Thymus (tissue), 11 donors: ENCODE measurements at regions not wholly inside any gene's neighbourhood (a gene's known extent, or its start where the extent isn't known, plus 50 kb on each side); places are given as distances from the start of the nearest gene placed in this dataset.

Experiments
- DNase-seq, 9 donors: peaks; one replicate each; pipeline ENCODE4 v3.0.0-alpha.2; 2013; ENCODE audit warnings: low spot score in 9 of 9, low read depth in 6 of 9, missing footprints in 1 of 9
- H3K27ac ChIP-seq, 2 donors: one replicate each; pipeline ENCODE4 v1.5.1; 2013; ENCODE audit warnings: control low read depth in 1 of 2, low read depth in 1 of 2, low read length in 1 of 2, mild to moderate bottlenecking in 1 of 2, moderate library complexity in 1 of 2
- H3K27me3 ChIP-seq, 2 donors: one replicate each; pipeline ENCODE4 v1.5.1; 2013; ENCODE audit warnings: low read length in 1 of 2; ENCODE audit not compliant: control insufficient read depth in 2 of 2, insufficient read depth in 1 of 2
- H3K36me3 ChIP-seq, 2 donors: one replicate each; pipeline ENCODE4 v1.5.1; 2013; ENCODE audit warnings: low read length in 1 of 2, mild to moderate bottlenecking in 1 of 2, moderate library complexity in 1 of 2; ENCODE audit not compliant: control insufficient read depth in 2 of 2, insufficient read depth in 2 of 2
- H3K4me1 ChIP-seq, 2 donors: one replicate each; pipeline ENCODE4 v1.5.1; 2013; ENCODE audit warnings: low read length in 2 of 2; ENCODE audit not compliant: control insufficient read depth in 2 of 2, insufficient read depth in 2 of 2
- H3K4me3 ChIP-seq, 2 donors: one replicate each; pipeline ENCODE4 v1.5.1; 2013; ENCODE audit warnings: low read length in 2 of 2, control low read depth in 1 of 2, mild to moderate bottlenecking in 1 of 2
- H3K9me3 ChIP-seq, 2 donors: one replicate each; pipeline ENCODE4 v1.5.1; 2013; ENCODE audit warnings: low read length in 1 of 2, mild to moderate bottlenecking in 1 of 2; ENCODE audit not compliant: control insufficient read depth in 2 of 2, insufficient read depth in 1 of 2
- WGBS: extraction: QIAGEN DNeasy Blood & Tissue Kit; methylation state at CpG from one replicate; pipeline ENCODE4 v1.1.7; 2013; 5-methylcytosine and 5-hydroxymethylcytosine counted together
- donor health status: healthy.

DNA sequence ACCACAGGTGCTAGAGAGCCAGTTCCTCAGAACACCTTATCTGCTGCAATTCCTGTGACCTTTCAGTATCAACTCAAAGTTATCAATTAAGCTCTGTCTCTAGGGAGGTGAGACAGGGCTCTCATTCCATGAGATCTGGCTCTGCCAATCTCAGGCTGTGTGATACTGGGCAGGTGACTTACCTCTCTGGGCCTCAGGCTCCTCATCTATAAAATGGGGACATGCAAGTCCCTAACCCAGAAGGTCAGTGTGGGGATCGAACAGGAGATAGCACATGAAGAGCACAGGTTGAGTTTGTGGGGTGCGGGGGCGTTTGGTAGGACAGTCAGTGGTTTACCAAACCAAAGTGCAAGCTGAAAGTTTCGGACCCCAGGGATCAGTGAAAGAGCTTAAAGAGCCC lies 319.3 kb upstream of the CCL2 start:
- Histone ChIP-seq H3K27me3 (no peaks in the 10 kb centered on the region), H3K36me3 (no peaks in the 10 kb centered on the region), H3K4me3 (no peak overlapping the region), H3K4me1 (no peaks in the 10 kb centered on the region), H3K27ac (no peak overlapping the region), H3K9me3 (no peaks in the 10 kb centered on the region)
- no peak for DNase-seq
- WGBS, result 94% methylated on average over 4 of the region's 4 CpGs

DNA sequence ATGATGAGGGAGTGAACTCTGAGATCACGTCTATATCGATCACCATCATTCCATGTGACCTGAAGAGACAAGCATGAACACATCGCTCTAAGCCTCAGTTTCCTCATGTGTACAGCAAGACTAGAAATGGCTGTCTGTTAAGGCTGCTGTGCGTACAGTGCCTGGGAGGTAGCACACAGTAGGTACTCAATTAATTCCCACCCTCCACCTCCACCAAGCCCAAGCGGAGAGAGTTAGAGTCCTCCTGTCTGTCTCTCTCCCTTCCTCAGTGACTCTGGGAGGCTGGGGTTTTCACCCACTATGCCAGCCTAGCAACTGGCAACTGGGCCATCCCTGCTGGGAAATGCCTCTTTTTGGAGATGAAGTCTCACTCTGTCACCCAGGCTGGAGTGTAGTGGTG lies 318.3 kb upstream of the CCL2 start:
- Histone ChIP-seq H3K27me3 (no peaks in the 10 kb centered on the region), H3K36me3 (no peaks in the 10 kb centered on the region), H3K27ac (no peak overlapping the region), H3K9me3 (no peaks in the 10 kb centered on the region), H3K4me1 (no peaks in the 10 kb centered on the region), H3K4me3 (no peak overlapping the region)
- no peak for DNase-seq
- 96% methylated on average over 5 of the region's 5 CpGs for WGBS

DNA sequence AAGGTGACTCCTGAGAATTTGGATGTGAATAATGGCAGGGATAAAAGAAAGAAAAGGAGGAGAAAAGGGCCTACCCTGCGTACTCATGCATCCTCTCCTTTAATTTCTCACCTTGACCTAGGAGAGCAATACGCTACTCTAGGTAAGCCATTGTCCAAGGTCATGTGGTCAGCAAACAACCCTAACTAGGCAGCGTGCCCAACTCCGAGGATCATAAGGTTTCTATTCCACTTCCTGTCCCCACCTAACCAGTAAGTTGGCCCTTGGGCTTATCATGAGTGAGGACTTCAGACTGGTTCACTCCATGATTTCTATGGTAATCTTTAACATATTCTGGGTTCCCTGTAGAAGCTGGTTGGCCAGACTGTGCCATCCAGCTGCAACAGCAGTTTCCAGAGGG lies 315.1 kb upstream of the CCL2 start:
- Histone ChIP-seq H3K4me1 (no peaks in the 10 kb centered on the region), H3K4me3 (no peak overlapping the region), H3K27ac (no peak overlapping the region), H3K36me3 (no peaks in the 10 kb centered on the region), H3K9me3 (no peaks in the 10 kb centered on the region), H3K27me3 (no peaks in the 10 kb centered on the region)
- DNase-seq, result no peak
- 96% methylated on average over 4 of the region's 4 CpGs for WGBS

DNA sequence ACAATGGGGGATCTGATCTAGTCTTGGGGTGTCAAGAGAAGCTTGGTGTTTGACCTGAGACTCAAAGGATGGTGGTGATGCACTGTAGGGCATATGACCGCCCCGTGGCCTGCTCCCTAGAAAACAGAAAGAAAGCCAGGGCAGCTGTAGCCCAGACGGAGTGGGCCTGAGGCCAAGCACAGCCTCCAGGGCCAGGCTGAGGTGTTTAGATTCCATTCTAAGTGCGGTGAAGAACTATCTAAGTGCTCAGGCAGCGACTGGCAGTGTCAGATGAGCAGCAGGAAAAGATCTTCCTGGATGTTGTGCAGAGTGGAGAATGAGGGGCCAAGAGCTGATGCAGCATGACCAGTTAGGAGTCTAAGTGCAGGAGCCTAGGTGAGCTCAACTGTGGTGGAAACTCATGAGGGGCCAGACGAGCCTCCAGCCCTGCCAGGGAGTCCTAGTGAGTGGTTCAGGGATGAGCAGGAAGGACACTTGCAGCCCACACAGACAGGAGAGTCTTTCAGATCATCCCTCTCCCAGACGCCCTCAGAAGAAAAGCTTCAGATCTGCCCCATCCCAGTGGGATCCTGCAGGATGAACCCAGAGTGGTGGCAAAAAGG lies 314.2 kb upstream of the CCL2 start:
- no peaks in the 10 kb centered on the region for H3K36me3 ChIP-seq

DNA sequence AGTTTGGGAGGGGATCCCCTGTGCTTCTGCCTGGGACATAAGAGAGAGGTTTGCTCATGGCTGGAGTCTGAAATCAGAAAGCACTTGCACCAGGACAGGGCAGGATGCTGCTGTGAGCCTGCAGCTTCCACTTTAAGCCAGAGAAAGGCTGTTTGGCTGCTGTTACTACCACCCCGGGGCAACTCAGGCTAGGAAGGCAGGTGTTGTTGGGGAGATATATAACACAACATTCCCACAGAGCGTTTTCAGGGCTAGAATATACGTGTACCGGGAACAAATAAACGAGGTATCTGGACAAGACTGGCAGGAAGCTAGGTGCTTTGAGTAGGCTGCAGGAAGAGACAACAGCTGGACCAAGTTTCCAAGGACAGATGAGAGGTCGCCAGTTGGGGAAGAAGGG lies 313.3 kb upstream of the CCL2 start:
- no peaks in the 10 kb centered on the region for H3K27me3 ChIP-seq
- no peaks in the 10 kb centered on the region for H3K9me3 ChIP-seq
- no peaks in the 10 kb centered on the region for H3K36me3 ChIP-seq
- H3K4me1 ChIP-seq, result no peaks in the 10 kb centered on the region
- 91% methylated on average over 6 of the region's 6 CpGs for WGBS
- H3K4me3 ChIP-seq, result no peak overlapping the region
- no peak overlapping the region for H3K27ac ChIP-seq
- DNase-seq, result no peak

More for the DNA sequence above, 314.2 kb upstream of the CCL2 start:
- H3K4me1 ChIP-seq, result no peaks in the 10 kb centered on the region
- DNase-seq, result no peak
- WGBS, result 93% methylated on average over 7 of the region's 7 CpGs
- H3K9me3 ChIP-seq, result no peaks in the 10 kb centered on the region
- H3K27ac ChIP-seq, result no peak overlapping the region
- no peaks in the 10 kb centered on the region for H3K27me3 ChIP-seq
- no peak overlapping the region for H3K4me3 ChIP-seq

DNA sequence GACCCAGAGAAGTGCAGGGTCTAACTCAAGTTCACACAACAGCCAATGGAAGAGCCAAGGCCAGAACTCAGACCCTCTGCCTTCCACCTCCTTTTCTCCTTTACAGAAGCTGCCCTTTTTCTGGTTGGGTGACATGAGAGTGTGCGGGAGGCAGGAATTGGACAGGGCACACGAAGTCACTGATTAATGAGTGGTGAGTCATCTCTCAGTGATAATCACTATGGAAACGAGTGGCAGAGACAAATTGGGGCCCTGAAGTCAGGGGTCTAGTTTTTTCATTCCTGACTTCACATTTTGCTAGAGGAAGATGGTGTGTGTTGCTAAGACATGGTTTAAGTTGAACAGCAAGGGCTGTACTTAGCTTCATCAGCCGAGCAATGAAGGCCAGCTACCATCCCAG lies 312.7 kb upstream of the CCL2 start:
- Histone ChIP-seq H3K27ac (no peak overlapping the region), H3K9me3 (no peaks in the 10 kb centered on the region), H3K4me1 (no peaks in the 10 kb centered on the region), H3K4me3 (no peak overlapping the region), H3K36me3 (no peaks in the 10 kb centered on the region), H3K27me3 (no peaks in the 10 kb centered on the region)
- DNase-seq, result no peak
- WGBS, result 70% methylated on average over 4 of the region's 4 CpGs

DNA sequence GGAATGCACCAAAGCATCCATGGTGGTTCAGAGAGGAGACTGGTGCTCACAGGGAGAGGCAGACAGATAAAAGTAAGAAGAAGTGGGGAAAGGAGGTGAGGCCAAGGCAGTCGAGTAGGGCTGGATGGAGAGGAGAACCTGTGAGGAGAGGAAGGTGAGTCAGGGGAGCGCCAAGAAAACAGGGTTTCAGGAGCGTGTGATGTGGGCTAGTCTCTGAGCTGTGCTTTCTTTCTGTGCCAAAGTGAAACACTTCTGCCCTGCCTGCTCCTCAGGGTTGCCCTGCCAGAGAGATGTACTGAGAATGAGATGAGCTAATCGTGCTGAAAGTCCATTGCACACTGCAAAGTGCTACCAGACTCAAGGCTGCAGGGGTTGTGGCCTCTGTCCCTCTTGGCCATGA lies 310.7 kb upstream of the CCL2 start:
- no peak overlapping the region for H3K4me3 ChIP-seq
- H3K27ac ChIP-seq, result no peak overlapping the region
- WGBS, result 86% methylated on average over 4 of the region's 4 CpGs
- no peaks in the 10 kb centered on the region for H3K4me1 ChIP-seq
- H3K9me3 ChIP-seq, result no peaks in the 10 kb centered on the region
- no peaks in the 10 kb centered on the region for H3K36me3 ChIP-seq
- H3K27me3 ChIP-seq, result no peaks in the 10 kb centered on the region
- DNase-seq, result no peak

DNA sequence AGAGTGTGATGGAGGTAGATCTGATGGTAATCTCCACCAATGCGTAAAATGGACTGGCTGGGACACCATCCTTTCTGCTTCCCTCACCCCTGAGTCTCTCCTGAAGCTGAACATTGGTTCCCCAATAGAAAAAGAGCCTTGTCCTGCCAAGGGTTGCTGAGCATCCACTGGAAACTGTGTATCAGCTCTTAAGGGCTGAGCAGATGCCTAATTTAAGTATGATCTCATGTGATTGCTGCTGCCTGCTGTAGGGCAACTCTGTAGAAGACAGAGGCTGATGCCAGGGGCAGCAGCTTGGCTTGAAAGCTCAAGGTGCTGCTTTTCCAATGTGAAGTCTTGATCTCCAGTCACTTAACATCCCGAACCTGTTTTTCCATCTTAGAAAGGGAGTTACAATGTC lies 310.3 kb upstream of the CCL2 start:
- no peak for DNase-seq
- H3K4me3 ChIP-seq, result no peak overlapping the region
- no peaks in the 10 kb centered on the region for H3K9me3 ChIP-seq
- WGBS, result 86% methylated on average over 2 of the region's 2 CpGs
- H3K4me1 ChIP-seq, result no peaks in the 10 kb centered on the region
- H3K27me3 ChIP-seq, result no peaks in the 10 kb centered on the region
- no peaks in the 10 kb centered on the region for H3K36me3 ChIP-seq
- H3K27ac ChIP-seq, result no peak overlapping the region

DNA sequence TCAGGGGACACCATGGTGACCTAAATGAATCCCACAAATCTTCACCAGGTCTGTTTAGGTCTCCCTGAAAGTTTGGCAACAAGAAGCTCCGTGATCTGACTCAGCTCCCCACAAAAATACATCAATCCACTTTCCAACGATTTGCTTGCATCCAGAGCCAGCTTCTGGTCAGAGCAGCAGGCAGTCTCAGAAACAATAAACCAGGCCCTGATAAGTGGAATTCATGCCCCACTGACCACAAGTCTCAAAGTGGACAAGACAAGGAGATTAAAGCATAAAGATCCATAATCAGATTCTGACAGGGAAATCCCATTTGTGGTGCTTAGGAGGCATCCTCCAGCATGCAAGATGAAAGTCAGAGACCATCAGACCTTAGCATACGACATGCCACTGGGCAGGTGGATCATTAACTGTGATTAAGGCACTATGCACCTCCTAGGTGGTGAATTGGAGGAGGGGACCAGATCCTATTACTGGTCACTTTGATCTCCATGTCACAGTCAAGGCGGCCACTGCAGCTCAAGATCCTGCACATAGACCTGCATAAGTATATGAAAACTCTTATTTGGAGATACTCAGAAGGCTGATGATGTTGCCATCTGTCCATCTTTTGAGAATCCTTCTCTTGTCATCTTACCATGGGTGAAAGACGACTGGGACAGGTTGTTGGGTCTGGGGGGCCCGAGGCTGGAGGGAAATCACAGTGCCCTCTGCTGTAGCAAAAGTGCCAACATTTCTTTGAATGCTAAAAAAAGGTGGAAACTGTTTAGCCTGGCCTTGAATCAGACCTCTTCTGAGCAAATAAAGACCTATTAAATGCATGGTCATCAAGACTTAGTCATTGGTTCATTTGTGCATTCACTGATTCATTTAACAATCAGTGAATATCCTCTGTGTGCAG lies 309.2 kb upstream of the CCL2 start:
- 85% methylated on average over 6 of the region's 6 CpGs for WGBS
- Histone ChIP-seq H3K27ac (no peak overlapping the region), H3K4me1 (no peaks in the 10 kb centered on the region), H3K9me3 (no peaks in the 10 kb centered on the region), H3K36me3 (no peaks in the 10 kb centered on the region), H3K4me3 (no peak overlapping the region), H3K27me3 (no peaks in the 10 kb centered on the region)
- DNase-seq, result no peak
